HFFc6 (cell line): ENCODE measurements at regions not wholly inside any gene's neighbourhood (a gene's known extent, or its start where the extent isn't known, plus 50 kb on each side); places are given as distances from the start of the nearest gene placed in this dataset.

Experiments used
- DNase-seq: peaks from one replicate; pipeline ENCODE4 v3.0.0-alpha.2; 2018
- H3K27ac Mint-ChIP-seq: 2 replicates; pipeline ENCODE4 v1.8.0; 2020; ENCODE audit warnings: mild to moderate bottlenecking, mixed read lengths
- H3K27me3 Mint-ChIP-seq: 2 replicates; pipeline ENCODE4 v1.8.0; 2021; ENCODE audit warnings: mild to moderate bottlenecking, moderate library complexity, mixed read lengths; ENCODE audit not compliant: insufficient read depth
- H3K36me3 Mint-ChIP-seq: 2 replicates; pipeline ENCODE4 v1.8.0; 2021; ENCODE audit warnings: low read depth, mixed read lengths
- H3K4me1 Mint-ChIP-seq: 2 replicates; pipeline ENCODE4 v1.8.0; 2020; ENCODE audit warnings: low read depth, mixed read lengths
- H3K4me3 Mint-ChIP-seq: 2 replicates; pipeline ENCODE4 v1.8.0; 2020; ENCODE audit warnings: mild to moderate bottlenecking, moderate library complexity, mixed read lengths
- H3K9me3 Mint-ChIP-seq: 2 replicates; pipeline ENCODE4 v1.8.0; 2020; ENCODE audit warnings: mild to moderate bottlenecking, mixed read lengths
- TF ChIP-seq, protein P1 (sequence below): fragments of 200-600 bp; sonication (generic); IDR thresholded peaks from 2 replicates; pipeline ENCODE4 v1.5.0; 2021; ENCODE audit warnings: antibody characterized with exemption, mild to moderate bottlenecking

DNA sequence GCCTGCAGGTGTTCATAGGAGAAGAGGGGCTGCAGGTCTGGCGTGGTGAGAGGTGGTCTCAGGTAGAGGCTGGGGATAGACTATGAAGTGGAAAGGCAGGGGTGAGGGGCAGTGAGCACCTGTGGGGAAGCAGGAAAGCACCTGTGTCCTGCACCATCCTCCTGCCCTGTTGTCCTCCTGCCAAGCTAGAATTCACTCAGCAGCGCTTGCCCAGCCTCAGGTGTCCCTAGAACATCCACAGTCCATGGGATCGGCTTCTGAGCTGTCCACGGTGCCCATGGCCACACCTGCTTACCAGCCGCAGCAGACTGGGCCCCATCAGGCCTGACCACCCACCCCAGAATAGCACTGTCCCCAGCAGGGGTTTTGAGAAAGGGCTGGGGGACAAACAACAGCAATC, 456.2 kb upstream of the SULF2 start:
- Mint-ChIP-seq H3K9me3 (peaks cover 24% of the 10 kb centered on the region; the same call in 1 of the 2 replicates), H3K27ac (no peak overlapping the region), H3K36me3 (no peaks in the 10 kb centered on the region), H3K4me3 (no peak overlapping the region), H3K27me3 (peaks cover 3% of the 10 kb centered on the region), H3K4me1 (no peaks in the 10 kb centered on the region)
- DNase-seq, result no peak
- TF ChIP-seq, protein P1, sequence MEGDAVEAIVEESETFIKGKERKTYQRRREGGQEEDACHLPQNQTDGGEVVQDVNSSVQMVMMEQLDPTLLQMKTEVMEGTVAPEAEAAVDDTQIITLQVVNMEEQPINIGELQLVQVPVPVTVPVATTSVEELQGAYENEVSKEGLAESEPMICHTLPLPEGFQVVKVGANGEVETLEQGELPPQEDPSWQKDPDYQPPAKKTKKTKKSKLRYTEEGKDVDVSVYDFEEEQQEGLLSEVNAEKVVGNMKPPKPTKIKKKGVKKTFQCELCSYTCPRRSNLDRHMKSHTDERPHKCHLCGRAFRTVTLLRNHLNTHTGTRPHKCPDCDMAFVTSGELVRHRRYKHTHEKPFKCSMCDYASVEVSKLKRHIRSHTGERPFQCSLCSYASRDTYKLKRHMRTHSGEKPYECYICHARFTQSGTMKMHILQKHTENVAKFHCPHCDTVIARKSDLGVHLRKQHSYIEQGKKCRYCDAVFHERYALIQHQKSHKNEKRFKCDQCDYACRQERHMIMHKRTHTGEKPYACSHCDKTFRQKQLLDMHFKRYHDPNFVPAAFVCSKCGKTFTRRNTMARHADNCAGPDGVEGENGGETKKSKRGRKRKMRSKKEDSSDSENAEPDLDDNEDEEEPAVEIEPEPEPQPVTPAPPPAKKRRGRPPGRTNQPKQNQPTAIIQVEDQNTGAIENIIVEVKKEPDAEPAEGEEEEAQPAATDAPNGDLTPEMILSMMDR, result no peak

DNA sequence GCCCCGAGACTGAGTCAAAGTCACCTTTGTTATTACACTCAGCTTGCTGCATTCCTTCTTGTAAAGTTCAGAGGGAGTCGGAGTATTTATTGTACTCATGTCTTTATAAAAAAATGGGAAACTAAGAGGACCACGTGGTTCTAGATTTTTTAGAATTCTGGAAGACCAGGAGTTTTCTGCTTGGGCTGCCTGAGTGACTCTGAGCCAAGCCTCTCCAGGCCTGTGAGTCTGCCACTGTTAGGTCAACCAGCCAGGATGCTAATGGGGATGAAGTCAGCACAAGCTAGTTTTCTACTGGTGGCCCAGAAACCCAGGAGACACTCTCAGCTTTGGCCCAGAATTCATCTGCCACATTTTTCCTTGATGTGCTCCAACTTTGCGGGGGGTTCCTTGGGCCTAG, 453.5 kb upstream of the SULF2 start:
- Mint-ChIP-seq H3K4me3 (no peak overlapping the region), H3K36me3 (no peaks in the 10 kb centered on the region), H3K27me3 (peaks cover 3% of the 10 kb centered on the region), H3K27ac (peak overlapping the region; percentile 36; the same call in 1 of the 2 replicates), H3K4me1 (no peaks in the 10 kb centered on the region), H3K9me3 (peaks cover 12% of the 10 kb centered on the region; the same call in 1 of the 2 replicates)
- no peak for DNase-seq
- TF ChIP-seq, protein P1, result no peak

- Mint-ChIP-seq H3K9me3 (peaks cover 16% of the 10 kb centered on the region; the same call in 1 of the 2 replicates), H3K4me1 (no peaks in the 10 kb centered on the region), H3K36me3 (no peaks in the 10 kb centered on the region), H3K27me3 (peaks cover 3% of the 10 kb centered on the region), H3K27ac (peak overlapping the region; percentile 36; the same call in 1 of the 2 replicates), H3K4me3 (no peak overlapping the region)
- DNase-seq, result peak; percentile 26
- TF ChIP-seq, protein P1, result no peak
Measured at GRCh38 chr20:48238326-48238725, 453.0 kb upstream of the SULF2 start.

DNA sequence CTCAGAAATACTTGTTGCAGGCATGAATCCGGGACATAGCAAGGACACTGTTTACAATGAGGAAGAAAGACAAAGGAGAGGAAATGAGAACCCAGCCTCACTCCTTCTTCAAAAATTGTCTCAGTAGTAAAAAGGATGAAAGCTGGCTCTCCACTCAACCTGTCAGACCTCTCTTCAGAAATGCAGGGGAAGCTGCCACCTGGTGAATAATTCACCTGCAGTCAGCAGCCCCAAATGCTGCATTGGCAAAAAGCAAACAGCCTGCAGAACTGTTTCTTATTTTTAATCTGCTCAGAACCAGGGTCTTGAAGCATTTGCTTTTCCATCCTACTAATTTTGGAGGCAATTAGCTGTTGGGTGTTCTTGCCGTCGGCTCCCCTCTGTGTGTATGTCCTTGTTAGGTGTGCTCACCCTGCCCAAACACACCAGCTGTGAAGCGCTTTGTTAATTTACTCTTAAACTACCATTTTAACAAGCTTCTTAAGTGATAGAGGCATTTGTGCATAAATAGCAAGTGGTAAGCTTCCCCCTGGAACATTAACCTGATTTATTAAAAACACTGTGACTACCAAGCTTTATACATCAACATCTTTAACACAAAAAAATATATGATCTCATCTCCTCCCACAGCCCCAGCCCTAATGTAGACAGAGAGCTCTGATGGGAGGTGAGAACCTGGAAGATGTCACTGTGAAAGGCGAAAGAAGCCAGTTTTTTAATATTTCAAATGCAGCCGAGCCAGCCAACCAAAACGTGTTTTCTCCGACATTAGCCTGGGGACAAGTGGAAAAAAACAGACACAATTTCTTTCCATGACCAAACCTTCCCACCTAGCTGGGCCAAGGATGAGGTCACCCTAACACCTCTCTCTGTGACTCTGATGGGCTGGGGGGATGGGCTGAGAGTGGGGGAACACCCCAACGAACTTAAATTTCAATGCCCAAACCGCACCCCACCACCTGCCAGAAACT, 451.0 kb upstream of the SULF2 start:
- H3K4me3 Mint-ChIP-seq, result no peak overlapping the region
- H3K4me1 Mint-ChIP-seq, result no peaks in the 10 kb centered on the region
- no peak for DNase-seq
- H3K36me3 Mint-ChIP-seq, result peaks cover 12% of the 10 kb centered on the region; the same call in 1 of the 2 replicates
- peaks cover 32% of the 10 kb centered on the region for H3K9me3 Mint-ChIP-seq
- TF ChIP-seq, protein P1, result no peak
- no peak overlapping the region for H3K27ac Mint-ChIP-seq
- peaks cover 5% of the 10 kb centered on the region for H3K27me3 Mint-ChIP-seq

- Mint-ChIP-seq H3K27me3 (peaks cover 6% of the 10 kb centered on the region), H3K4me3 (no peak overlapping the region)
Measured at GRCh38 chr20:48234951-48235350, 449.7 kb upstream of the SULF2 start.

More at GRCh38 chr20:48234951-48235350, 449.7 kb upstream of the SULF2 start:
- H3K36me3 Mint-ChIP-seq, result peaks cover 16% of the 10 kb centered on the region; the same call in 1 of the 2 replicates
- H3K27ac Mint-ChIP-seq, result no peak overlapping the region
- H3K9me3 Mint-ChIP-seq, result peaks cover 39% of the 10 kb centered on the region
- no peaks in the 10 kb centered on the region for H3K4me1 Mint-ChIP-seq
- TF ChIP-seq, protein P1, result no peak
- no peak for DNase-seq
